HG03135 (cell line): ENCODE measurements at regions not wholly inside any gene's neighbourhood (a gene's known extent, or its start where the extent isn't known, plus 50 kb on each side); places are given as distances from the start of the nearest gene placed in this dataset.
"Not testable (repeated sequence)": the region's sequence is repeated elsewhere in the genome, so short reads cannot be mapped to it uniquely, and the experiment has no call there.

ENCODE experiments used
- ATAC-seq: cut with Tn5 transposase; IDR thresholded peaks from one replicate; pipeline ENCODE4 v1.9.1; 2021; ENCODE audit warnings: mild to moderate bottlenecking, moderate library complexity; ENCODE audit not compliant: unreplicated experiment

GRCh38 chr3:109784852-109785631 is 447.7 kb upstream of the DPPA4 start:
- ATAC-seq: no peak

GRCh38 chr3:109803274-109803673 is 465.9 kb upstream of the DPPA4 start:
- no peak for ATAC-seq

GRCh38 chr3:109804697-109805096 is 467.4 kb upstream of the DPPA4 start:
- ATAC-seq: no peak

GRCh38 chr3:109806929-109807328 is 469.6 kb upstream of the DPPA4 start:
- peak; percentile 81 for ATAC-seq

- no peak for ATAC-seq
Measured at GRCh38 chr3:109809513-109809912, 472.2 kb upstream of the DPPA4 start.

- ATAC-seq: no peak
Measured at GRCh38 chr3:109818081-109818480, 480.7 kb upstream of the DPPA4 start.

- ATAC-seq: no peak
Measured at GRCh38 chr3:109819734-109820133, 482.4 kb upstream of the DPPA4 start.

GRCh38 chr3:109825971-109826810 is 488.8 kb upstream of the DPPA4 start:
- ATAC-seq: no peak

- no peak for ATAC-seq
Measured at GRCh38 chr3:109831403-109831802, 494.1 kb upstream of the DPPA4 start.

- no peak for ATAC-seq
Measured at GRCh38 chr3:109835958-109836357, 498.6 kb upstream of the DPPA4 start.

GRCh38 chr3:109851854-109852253 is 514.5 kb upstream of the DPPA4 start:
- no peak for ATAC-seq

GRCh38 chr3:109852283-109852682 is 514.9 kb upstream of the DPPA4 start:
- no peak for ATAC-seq

GRCh38 chr3:109853077-109853731 is 515.9 kb upstream of the DPPA4 start:
- no peak for ATAC-seq

GRCh38 chr3:109863701-109864100 is 526.4 kb upstream of the DPPA4 start:
- no peak for ATAC-seq

- ATAC-seq: no peak
Measured at GRCh38 chr3:109864452-109864851, 527.1 kb upstream of the DPPA4 start.

- ATAC-seq: no peak
Measured at GRCh38 chr3:109869586-109869985, 532.2 kb upstream of the DPPA4 start.

GRCh38 chr3:109874896-109875708 is 537.8 kb upstream of the DPPA4 start:
- no peak for ATAC-seq

- ATAC-seq: not testable (repeated sequence)
Measured at GRCh38 chr3:109877616-109878015, 540.3 kb upstream of the DPPA4 start.

GRCh38 chr3:109882144-109882543 is 544.8 kb upstream of the DPPA4 start:
- ATAC-seq: no peak

GRCh38 chr3:109887293-109887692 is 549.9 kb upstream of the DPPA4 start:
- ATAC-seq: no peak

- no peak for ATAC-seq
Measured at GRCh38 chr3:109888026-109888425, 550.7 kb upstream of the DPPA4 start.
